Loucy (cell line): ENCODE measurements at regions not wholly inside any gene's neighbourhood (a gene's known extent, or its start where the extent isn't known, plus 50 kb on each side); places are given as distances from the start of the nearest gene placed in this dataset.

Experiments
- CTCF ChIP-seq: fragments of 200-600 bp; sonication (generic); conservative IDR thresholded peaks from 2 replicates; pipeline ENCODE4 v1.5.1; 2014; ENCODE audit warnings: mild to moderate bottlenecking, antibody characterized with exemption, low read length
- EZH2phosphoT487 ChIP-seq: fragments of 200-600 bp; IDR thresholded peaks from 2 replicates; pipeline ENCODE4 v1.6.1; 2018; ENCODE audit warnings: antibody characterized with exemption, mild to moderate bottlenecking, moderate library complexity, borderline replicate concordance

GRCh38 chr15:37572401-37572800 lies 362.0 kb upstream of the TMCO5A start:
- TF ChIP-seq CTCF (no peak), EZH2phosphoT487 (no peak)
